GM19043 (cell line): ENCODE measurements at regions not wholly inside any gene's neighbourhood (a gene's known extent, or its start where the extent isn't known, plus 50 kb on each side); places are given as distances from the start of the nearest gene placed in this dataset.
A peak's percentile ranks its signal among the peaks of the same experiment; 100 is the strongest.

ENCODE experiments used
- ATAC-seq: cut with Tn5 transposase; IDR thresholded peaks from one replicate; pipeline ENCODE4 v1.9.1; 2021; ENCODE audit warnings: low read depth; ENCODE audit not compliant: unreplicated experiment

DNA sequence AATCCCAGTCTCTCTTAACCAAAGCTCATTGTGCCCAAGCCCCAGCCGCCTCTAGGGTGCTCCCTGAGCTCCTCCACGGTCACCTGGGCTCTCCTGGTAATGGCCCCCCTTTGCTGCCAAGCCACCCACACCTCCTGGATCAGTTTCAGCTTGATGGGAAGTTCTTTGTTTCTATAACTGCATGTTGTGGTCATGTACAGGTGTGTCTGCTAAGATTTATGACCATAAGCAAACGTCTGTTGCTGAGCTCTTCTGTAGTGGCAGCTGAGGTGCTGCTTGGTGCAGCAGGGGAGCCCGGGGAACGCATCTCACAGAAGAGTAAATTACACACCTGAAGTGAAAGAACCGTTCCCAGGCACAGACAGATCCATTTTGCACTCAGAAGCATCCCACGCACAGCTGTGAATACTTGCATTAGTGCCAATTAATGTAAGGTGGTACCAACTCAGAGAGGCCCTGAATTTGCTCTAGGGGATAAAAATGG, 194.6 kb upstream of the ARID1B start:
- no peak for ATAC-seq

DNA sequence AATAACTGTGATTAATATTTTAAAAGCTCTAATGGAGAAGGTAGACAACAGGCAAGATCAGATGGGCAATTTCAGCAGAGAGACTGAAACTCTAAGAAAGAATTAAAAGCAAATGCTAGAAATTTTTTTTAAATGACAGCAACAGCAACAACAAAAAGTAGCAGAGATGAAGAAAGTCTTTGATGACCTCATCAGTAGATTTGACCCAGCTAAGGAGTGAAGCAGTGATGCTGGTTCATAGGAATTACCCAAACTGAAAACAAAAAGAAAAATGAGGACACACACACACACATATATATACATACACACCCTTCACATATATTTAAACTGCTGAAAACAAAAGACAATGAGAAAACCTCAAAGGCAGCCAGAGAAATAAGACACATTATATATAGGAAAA, 197.6 kb upstream of the ARID1B start:
- ATAC-seq, result no peak

DNA sequence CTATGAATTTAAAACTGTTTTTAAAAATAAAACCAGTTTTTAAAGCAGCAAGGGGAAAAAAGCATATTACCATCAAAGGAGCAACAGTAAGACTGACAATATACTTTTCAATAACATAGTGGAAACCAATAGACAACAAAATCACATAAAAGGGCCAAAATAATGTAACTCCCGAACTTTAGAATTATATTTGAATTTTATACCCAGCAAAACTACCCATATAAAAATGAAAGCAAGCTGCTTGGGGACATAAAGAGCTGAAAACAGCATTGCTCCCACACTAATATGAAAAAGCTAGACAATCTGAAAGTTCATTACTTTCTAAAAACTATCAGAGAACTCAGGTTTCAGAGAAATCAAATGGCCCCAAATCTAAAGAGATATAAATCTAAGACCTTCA, 199.4 kb upstream of the ARID1B start:
- no peak for ATAC-seq

DNA sequence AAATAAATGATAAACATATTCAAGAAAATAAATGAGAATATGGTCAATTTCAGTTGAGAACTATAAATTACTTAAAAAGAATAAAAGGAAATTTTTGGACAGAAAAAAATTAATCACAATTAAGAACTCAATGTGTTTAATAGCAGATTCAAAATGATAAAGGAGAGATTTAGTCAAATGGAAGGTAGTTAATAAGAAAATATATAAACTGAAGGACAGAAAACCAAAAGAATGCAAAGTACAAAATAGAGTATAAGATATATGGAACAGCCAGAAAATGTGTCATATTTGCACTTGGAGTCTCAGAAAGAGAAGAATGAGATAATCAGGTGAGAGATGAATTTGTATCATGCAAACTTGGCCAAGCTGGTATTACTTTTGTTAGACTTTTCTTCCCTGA, 201.8 kb upstream of the ARID1B start:
- no peak for ATAC-seq

DNA sequence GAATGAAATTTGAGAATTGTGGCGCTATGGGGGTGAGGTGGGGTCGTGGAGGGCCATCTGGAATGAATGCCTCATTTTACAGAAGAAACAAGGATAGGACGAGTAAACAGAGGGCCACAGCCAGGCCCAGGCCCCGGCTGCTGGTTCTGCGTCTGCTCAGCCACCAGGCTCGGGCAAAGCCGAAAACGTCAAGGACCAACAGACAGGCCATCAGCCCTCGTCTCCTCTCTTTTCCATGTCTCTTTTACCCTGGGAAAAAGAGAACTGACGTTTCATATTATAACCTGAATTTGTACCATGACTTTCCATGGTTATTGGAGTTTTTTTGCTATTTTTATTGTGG, 212.4 kb upstream of the ARID1B start:
- no peak for ATAC-seq

DNA sequence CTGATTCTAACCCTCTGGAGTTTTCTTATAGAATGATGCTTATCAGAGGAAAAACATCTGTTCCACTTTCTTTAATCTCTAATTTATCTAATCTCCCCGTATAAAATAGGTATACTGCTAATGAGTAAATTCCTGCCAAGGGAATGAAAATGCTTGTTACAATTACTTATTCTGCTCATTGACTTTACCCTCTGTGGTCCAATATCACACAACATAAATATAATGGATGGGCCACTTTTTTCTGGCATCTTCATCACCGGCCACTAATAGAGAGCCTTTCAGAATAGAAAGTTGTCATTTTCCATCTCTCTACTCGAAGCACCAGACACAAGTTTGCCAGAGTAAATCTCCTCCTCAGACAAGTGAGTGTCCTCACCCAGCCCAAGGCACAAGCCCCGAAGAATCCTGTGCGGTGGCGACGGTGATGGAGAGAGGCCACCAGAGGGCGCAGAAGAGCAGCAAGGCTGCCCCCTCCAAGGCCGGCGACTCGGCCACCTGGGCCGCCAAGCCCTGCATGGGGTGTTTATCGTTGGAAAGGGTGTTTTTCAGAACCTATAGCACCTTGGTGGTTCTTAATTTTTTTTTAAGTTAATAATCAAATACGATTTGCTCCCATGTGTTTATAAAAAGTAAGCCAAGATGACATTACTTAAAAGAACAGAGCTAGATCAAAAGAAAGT, 212.9 kb upstream of the ARID1B start:
- peak; percentile 98 for ATAC-seq

DNA sequence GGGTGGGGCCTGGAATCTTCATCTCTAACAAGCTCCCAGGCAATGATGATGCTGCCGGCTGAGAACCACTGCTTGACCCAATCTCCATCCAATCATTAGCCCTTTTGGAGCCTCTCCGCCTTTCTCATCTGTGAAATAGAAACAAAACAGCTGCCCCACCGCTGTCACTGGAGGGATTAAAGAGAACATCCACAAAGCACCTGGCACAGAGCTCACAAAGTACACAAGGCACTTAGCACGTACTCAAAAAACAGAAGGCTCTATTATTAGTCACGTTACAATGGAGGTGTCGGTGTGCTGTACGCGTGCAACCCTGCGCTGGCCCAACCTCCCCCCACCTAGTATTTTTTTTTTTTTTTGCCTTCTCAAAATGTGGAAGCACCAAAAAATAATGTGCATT, 213.5 kb upstream of the ARID1B start:
- no peak for ATAC-seq

DNA sequence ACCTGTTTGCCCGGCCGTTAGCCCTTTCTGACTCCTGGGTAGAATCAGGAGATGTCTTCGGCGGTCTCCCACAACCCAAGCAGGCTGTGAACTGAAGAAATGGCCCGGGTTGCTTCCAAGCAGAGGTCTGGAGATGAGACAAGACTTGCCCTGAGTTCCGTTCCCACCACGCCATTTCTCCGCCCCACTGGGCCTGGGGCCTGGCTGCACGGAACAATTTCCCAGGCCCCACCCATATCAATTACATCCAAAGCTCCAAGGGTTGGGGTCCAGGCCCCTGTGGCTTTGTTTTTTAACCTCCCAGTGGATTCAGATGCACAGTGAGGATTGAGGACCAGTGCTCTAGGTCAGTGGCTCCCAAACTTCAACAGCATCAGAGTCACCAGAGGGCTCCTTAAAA, 214.5 kb upstream of the ARID1B start:
- ATAC-seq, result no peak

DNA sequence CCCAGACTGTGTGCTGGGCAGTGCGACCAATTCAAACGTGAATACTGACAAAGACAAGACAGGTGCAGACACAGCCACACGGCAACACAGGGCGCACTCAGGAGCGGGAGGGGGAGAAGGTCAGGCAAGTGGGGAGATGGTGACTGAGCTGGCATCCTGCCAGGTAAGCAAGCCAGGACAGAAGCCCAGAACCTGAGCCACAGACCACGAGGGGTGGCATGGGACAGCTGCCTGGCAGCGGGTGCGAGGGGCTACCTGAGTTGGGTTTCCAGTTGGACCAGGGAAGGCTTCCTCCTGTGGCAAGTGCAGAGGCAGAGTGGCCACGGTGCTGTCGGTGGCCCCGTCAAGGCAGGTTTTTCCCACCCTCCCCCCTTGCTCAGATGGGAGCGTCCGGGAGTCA, 215.2 kb upstream of the ARID1B start:
- no peak for ATAC-seq

DNA sequence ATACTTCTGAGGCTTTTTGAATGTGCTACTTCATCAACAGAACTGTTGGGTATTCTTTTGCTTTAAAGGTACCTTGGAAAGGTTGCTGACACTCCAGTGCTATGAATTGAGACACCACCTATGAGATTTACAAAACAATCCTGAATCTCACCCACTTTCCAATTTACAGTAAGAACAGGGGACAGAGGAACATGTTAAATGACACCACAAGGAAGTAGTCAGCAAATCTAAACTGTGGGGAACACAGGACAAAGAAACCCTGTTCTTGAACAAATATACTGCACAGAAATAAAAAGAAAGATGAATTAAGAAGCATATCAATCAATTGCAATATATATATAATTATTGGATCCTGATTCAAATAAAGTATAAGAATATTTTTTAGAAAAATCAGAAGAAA, 216.7 kb upstream of the ARID1B start:
- no peak for ATAC-seq

DNA sequence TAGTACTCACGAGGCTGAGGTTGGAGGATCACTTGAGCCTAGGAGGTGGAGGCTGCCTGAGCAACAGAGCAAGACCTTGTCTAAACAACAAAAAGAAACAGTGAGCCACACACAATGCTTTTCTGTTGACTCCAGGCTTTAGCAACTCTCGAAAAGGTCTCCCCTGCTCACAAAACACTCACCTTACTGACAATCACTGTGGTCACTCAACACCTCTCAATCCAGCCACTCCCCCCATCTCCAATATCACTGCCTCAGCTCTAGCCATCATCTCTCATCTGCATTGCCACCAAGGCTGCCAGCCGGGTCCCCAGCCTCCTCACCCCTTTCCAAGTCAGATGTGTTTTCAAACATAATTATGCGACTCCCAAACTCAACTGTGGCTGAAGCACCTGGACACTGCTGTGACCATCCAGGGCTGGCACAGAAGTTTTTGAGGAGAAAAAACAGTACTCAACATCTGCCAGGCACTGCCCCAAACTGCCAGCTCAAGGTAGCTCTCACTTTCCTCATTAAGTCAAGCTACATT, 218.0 kb upstream of the ARID1B start:
- ATAC-seq, result no peak

DNA sequence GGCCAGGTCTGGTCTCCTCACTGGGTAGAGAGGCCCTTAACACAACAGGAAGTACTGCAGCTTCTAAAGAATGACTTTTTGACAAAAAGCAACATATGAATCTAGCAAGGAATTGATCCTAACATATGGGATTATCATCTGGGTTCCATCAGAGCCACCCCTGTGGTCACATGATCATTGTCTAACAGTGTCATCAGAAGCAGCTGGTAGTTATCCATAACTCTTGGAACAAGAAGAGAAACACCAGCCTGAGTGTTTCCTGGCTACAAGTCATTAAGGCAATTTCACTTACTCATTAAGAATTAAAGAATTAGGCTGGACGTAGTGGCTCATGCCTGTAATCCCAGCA, 219.3 kb upstream of the ARID1B start:
- ATAC-seq, result no peak

DNA sequence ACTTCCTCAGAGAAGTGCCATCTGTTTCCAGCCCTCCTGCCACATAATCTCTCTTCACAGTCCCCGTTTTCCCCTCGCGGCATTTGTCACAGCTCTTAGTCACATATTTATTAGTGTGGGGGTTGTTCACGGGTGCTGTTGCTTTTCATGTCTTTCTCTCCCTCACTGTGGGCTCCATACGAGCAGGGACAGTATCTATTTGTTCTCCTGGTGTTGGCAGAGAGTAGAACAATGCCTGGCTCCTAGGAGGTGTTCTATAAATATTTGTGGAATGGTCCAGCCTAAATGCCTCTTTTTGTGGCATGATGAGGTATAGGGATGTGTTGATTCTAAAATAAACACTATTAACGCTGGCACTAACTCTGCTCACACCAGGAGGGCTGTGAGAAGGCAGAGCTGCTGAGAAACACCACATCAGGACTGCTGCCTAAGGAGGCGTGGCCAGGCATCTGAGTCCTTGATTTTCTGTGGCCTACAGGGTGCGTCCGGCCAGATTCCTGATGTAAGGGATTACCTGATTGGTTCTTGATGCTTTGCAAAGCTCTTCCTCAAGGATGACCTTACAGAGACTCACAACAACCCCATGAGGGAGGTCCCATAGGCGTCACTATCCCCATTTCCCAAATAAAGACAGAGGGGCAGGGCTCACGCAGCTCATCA, 219.8 kb upstream of the ARID1B start:
- ATAC-seq, result no peak

DNA sequence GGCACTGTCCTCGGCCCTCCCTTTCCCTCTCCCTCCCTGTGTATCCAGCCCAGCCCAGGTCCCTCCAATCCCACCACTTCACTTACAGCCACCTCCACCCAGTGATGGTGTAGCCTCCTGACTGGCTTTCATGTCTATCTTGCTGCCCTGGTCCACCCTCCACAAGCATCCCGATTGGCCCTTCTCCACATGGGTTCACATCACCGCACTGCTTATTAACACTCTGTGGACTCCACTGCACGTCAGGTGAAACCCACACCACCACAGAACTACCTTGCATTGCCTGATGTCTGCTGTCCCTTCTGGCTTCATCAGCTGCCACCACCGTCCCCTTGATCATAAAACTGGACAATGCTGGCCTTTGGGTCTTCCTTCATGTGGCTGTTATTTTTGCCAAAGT, 220.4 kb upstream of the ARID1B start:
- no peak for ATAC-seq

DNA sequence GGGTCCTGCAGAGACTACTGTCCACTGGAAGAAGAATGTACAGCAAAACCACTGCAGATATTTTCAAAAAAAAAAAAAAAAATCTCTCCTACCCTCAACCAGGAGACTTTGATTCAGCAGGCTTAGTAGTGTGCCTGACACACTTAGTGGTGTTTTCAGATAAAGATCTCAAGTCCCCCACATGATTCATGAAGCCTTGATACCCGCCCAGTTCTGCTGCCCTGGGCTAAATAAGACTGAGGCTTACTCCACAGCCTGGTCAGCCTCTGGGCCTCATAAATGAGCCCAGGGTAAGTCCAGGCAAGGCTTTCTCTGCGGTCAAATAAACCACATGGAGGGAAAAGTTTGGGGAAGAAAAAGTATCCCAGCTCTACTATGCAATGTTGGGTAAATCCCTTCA, 222.1 kb upstream of the ARID1B start:
- ATAC-seq, result no peak

DNA sequence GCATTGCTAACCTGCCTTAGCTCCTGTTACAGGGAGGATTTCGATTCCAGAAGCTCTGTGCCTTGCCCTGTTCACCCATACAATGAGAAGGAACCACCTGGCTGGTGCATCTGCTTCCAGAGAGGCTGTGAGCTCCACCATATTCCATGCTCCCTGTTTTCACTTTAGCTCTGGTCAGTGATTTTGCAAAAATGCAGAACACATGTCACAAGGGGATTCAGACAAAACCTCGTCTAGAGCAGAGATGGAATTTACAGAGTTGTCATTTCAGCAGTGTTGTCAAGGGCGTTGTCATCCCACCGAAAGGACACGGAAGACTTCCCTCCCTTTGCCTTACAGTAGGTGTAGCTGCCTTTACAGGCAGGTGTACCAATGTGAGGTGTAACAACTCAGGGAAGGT, 223.0 kb upstream of the ARID1B start:
- ATAC-seq, result no peak

DNA sequence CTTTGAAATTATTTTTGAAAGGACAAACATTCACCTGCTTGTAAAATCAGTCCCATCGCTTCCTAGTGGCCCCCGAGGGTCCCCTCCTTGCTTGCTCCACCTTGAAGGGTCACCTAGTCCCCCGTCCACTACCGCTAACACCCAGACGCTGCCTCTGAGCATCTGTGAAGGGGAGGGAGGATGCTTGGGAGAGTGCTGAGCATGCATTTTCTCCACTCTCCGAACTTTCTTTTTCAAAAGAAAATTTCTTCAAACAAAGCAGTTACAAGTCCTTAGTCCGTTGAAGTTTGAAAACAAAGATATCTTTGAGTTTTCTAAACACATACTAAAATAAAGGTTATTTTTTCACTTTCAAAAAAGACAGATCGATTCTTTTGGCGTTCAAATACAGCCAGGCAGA, 224.3 kb upstream of the ARID1B start:
- no peak for ATAC-seq

DNA sequence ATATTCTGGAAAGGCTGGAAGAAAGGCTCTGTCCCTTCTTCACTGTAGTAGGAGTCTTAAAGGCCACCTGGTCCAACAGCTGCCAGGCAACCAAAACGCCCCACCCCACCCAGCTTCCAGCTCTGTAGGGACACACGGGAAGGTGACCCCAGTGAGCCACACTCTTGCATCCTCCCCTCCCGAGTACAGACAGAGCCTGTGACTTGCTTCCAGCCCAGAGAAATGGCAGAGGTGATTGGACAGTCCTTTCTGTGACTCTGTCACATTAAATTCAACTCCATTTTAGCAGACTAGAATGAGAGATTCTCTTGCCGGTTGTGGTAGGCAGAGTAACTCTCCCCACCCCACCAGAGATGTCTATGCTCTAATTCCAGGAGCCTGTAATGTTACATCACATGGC, 226.2 kb upstream of the ARID1B start:
- ATAC-seq, result no peak

DNA sequence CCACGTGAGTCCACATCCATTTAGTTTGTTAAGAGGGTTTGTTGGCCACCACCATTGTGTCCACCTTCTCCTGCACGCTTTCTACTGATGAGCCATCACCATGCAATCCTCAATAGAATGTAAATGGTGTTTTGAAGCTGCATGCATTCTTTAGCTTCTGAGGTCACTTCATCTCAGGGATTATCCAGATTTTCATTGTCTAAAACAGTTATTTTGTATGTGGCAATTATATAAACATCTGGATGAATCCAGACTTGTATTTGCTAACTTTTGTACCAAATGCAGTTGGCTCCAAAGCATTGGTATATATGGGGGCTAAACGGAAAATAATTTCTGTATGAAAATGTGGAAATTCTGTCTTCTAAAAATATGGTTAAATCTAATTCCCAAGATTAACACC, 231.2 kb upstream of the ARID1B start:
- no peak for ATAC-seq

DNA sequence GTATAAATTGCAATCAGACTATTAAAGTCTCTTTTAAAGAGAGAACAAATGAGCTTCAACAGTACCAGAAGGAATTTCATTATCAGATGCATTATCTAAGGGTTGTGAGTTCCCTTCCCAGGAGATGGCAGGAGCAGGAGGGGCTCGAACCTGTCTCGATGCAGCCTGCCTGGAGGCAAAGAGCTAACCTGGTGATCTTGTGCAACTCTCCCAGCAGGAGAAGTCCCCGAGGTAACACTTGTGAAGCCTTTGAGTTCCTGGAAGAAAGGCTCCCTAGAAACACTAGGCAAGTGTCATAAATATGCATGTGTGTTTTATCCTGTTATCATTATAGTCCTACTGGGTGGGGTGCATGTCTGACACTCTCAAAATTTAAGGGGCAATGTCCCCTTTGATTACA, 232.2 kb upstream of the ARID1B start:
- no peak for ATAC-seq

DNA sequence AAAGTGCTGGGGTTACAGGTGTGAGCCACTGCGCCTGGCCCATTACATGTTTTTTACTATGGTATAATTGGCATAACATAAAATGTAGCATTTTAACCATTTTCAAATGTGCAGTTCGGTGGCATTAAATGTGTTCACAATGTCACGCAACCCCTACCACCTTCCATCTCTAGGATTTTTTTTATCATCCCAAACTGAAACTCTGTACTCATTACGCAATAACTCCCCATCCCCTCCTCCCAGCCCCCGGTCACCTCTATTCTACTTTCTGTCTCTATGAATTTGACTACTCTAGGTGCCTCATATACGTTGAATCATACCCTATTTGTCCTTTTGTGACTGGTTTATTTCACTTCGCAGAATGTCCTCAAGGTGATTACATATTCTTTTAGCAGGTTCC, 233.1 kb upstream of the ARID1B start:
- ATAC-seq, result no peak

DNA sequence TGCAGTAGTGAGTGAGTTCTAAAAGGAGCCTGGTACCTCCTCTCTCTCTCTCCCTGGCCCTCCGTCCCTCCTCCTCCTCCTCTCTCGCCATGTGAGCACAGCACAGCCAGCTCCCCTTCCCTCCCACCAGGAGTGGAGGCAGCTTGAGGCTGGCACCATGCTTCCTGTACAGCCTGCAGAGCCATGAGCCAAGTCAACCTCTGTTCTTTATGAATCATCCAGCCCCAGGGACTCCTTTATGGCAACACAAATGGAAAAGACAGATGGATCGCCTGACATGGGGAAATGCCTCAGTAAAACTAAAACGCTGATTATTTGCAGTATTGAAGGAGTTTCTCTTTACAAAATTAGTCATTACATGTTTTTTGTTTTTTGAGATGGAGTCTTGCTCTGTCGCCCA, 233.7 kb upstream of the ARID1B start:
- no peak for ATAC-seq
